ENCODE measurements at regions not wholly inside any gene's neighbourhood (a gene's known extent, or its start where the extent isn't known, plus 50 kb on each side); places are given as distances from the start of the nearest gene placed in this dataset.

- Histone ChIP-seq H3K4me1 (replicated peaks in 1 of 4; ENCODE audit: control insufficient read depth in 3 of 4, insufficient read depth in 4 of 4, low read length in 3 of 4) (no peaks in the 10 kb centered on the region), H4K20me1 (replicated peaks in 1 of 2; ENCODE audit: control insufficient read depth in 1 of 2, insufficient read depth in 2 of 2, low read length in 2 of 2) (no peaks in the 10 kb centered on the region), H2BK5ac (ENCODE audit: low read depth, low read length) (no peak overlapping the region), H3K9me3 (ENCODE audit: insufficient read depth in 2 of 2, low read depth in 1 of 2, low read length in 1 of 2) (no peaks in the 10 kb centered on the region), H2BK20ac (ENCODE audit: low read length) (no peak overlapping the region), H2AFZ (ENCODE audit: low read length) (no peak overlapping the region), H3K27ac (ENCODE audit: low read depth, low read length) (no peak overlapping the region), H4K91ac (replicated peaks; ENCODE audit: insufficient read length, low read length) (no peak overlapping the region), H3K79me2 (ENCODE audit: control insufficient read depth in 1 of 2, insufficient read depth in 2 of 2, low read length in 2 of 2) (no peaks in the 10 kb centered on the region), H3K4me2 (ENCODE audit: insufficient read depth in 1 of 2, low read depth in 2 of 2, low read length in 2 of 2) (no peak overlapping the region), H2BK12ac (ENCODE audit: low read depth, low read length) (no peak overlapping the region), H3K4ac (replicated peaks; ENCODE audit: insufficient read length, low read depth, low read length) (no peak overlapping the region), H2AK5ac (ENCODE audit: low read depth, low read length) (no peak overlapping the region), H3K27me3 (replicated peaks in 1 of 4; ENCODE audit: control insufficient read depth in 3 of 4, extremely low read depth in 1 of 4, insufficient read depth in 3 of 4, low read length in 3 of 4) (no peaks in the 10 kb centered on the region), H3K36me3 (ENCODE audit: control insufficient read depth in 2 of 4, insufficient read depth in 4 of 4, low read length in 3 of 4) (no peaks in the 10 kb centered on the region), H3K18ac (ENCODE audit: extremely low read depth, low read length) (no peak overlapping the region), H3K79me1 (ENCODE audit: low read depth, low read length) (no peaks in the 10 kb centered on the region), H3K9ac (replicated peaks in 1 of 4; ENCODE audit: extremely low read depth in 1 of 4, low read depth in 3 of 4, low read length in 3 of 4) (no peak overlapping the region), H3K4me3 (ENCODE audit: extremely low read depth in 1 of 4, insufficient read depth in 2 of 4, low read depth in 3 of 4, low read length in 4 of 4) (no peak overlapping the region), H2BK120ac (replicated peaks; ENCODE audit: low read depth, low read length) (no peak overlapping the region), H3K56ac (replicated peaks; ENCODE audit: insufficient read length, low read depth, low read length) (no peak overlapping the region), H3K23me2 (ENCODE audit: low read depth, low read length) (no peaks in the 10 kb centered on the region; the same call in 1 of the 2 replicates), H4K8ac (ENCODE audit: extremely low read depth, insufficient read depth, low read length) (no peak overlapping the region), H4K5ac (ENCODE audit: insufficient read length, low read depth, low read length) (no peak overlapping the region), H2BK15ac (ENCODE audit: low read length) (no peak overlapping the region), H3K14ac (ENCODE audit: insufficient read length) (no peak overlapping the region), H3K23ac (ENCODE audit: insufficient read length) (no peak overlapping the region)
- TF ChIP-seq RBBP5 (IDR thresholded peaks at IDR 0.05; ENCODE audit: borderline replicate concordance, low read depth, low read length) (no peak), NANOG (IDR thresholded peaks at IDR 0.05; ENCODE audit: insufficient read depth, low read depth, low read length, poor library complexity, severe bottlenecking) (no peak), JUND (IDR thresholded peaks at IDR 0.05; ENCODE audit: low read length) (no peak), TCF12 (IDR thresholded peaks at IDR 0.05; ENCODE audit: low read depth, low read length) (no peak), FOSL1 (IDR thresholded peaks at IDR 0.05; ENCODE audit: insufficient read depth, low read depth, low read length) (no peak), KDM4A (IDR thresholded peaks at IDR 0.05; ENCODE audit: low read depth, low read length, severe bottlenecking) (no peak)
- FAIRE-seq (no peak), DNase-seq (ENCODE audit: low read depth in 1 of 2, low spot score in 2 of 2) (no peak)
- ChIA-PET CTCF (ENCODE audit: partially characterized antibody) (no interaction called here), POLR2A (ENCODE audit: partially characterized antibody) (no interaction called here)
- WGBS, 2 experiments (ENCODE audit: extremely low coverage in 1 of 2, insufficient coverage in 1 of 2, insufficient read length in 1 of 2, insufficient replicate concordance in 2 of 2, low coverage in 1 of 2, low lambda C conversion rate in 2 of 2, missing lambda C conversion rate in 1 of 2), result 97% methylated on average over 2 of the region's 2 CpGs; no CpG with 5 or more reads in 1 of the 2 experiments
Measured at GRCh38 chr18:39039813-39040212, 1474.2 kb upstream of the CELF4 start.

Measured in H1 (cell line).